Stimulated activated naive B cell treated with anti-CD40 and anti-IgM and Interleukin-4, amounts not matched to agents 10 μg/mL and 1 μg/mL and 100 μg/mL, for 72 hours (primary cell): ENCODE measurements at regions not wholly inside any gene's neighbourhood (a gene's known extent, or its start where the extent isn't known, plus 50 kb on each side); places are given as distances from the start of the nearest gene placed in this dataset.
"Not testable (repeated sequence)": the region's sequence is repeated elsewhere in the genome, so short reads cannot be mapped to it uniquely, and the experiment has no call there.

ENCODE experiments used
- ATAC-seq, 2 donors: fragments of 150-1000 bp; cut with Tn5 transposase; replicated peaks; 2 replicates each; pipeline ENCODE4 v1.10.0; 2021; ENCODE audit warnings: moderate library complexity in 1 of 2
- DNase-seq: peaks from one replicate; pipeline ENCODE4 v3.0.0; 2021
- H3K27ac Mint-ChIP-seq: one replicate; pipeline ENCODE4 v1.8.0; 2022; ENCODE audit warnings: mild to moderate bottlenecking, mixed read lengths
- H3K27me3 Mint-ChIP-seq, 2 donors: one replicate each; pipeline ENCODE4 v1.8.0; 2022; ENCODE audit warnings: mixed read lengths in 2 of 2
- H3K36me3 Mint-ChIP-seq, 2 donors: one replicate each; pipeline ENCODE4 v1.8.0; 2022; ENCODE audit warnings: mixed read lengths in 2 of 2, mild to moderate bottlenecking in 1 of 2
- H3K4me1 Mint-ChIP-seq, 2 donors: one replicate each; pipeline ENCODE4 v1.8.0; 2022; ENCODE audit warnings: mixed read lengths in 2 of 2, mild to moderate bottlenecking in 1 of 2
- H3K4me3 Mint-ChIP-seq, 2 donors: one replicate each; pipeline ENCODE4 v1.8.0; 2022; ENCODE audit warnings: mild to moderate bottlenecking in 2 of 2, mixed read lengths in 2 of 2, moderate library complexity in 1 of 2
- H3K9me3 Mint-ChIP-seq, 2 donors: one replicate each; pipeline ENCODE4 v1.8.0; 2022; ENCODE audit warnings: mixed read lengths in 2 of 2, mild to moderate bottlenecking in 1 of 2

GRCh38 chr9:711761-712553 is 129.5 kb upstream of the DMRT1 start:
- peaks cover 4 to 11% of the 10 kb centered on the region in 2 donors for H3K4me1 Mint-ChIP-seq
- no peak for ATAC-seq
- peaks cover 1 to 4% of the 10 kb centered on the region in 2 donors for H3K36me3 Mint-ChIP-seq
- no peaks in the 10 kb centered on the region for H3K9me3 Mint-ChIP-seq
- no peak overlapping the region for H3K27ac Mint-ChIP-seq
- peaks cover 19 to 30% of the 10 kb centered on the region in 2 donors for H3K27me3 Mint-ChIP-seq
- no peak for DNase-seq
- no peak overlapping the region for H3K4me3 Mint-ChIP-seq

DNA sequence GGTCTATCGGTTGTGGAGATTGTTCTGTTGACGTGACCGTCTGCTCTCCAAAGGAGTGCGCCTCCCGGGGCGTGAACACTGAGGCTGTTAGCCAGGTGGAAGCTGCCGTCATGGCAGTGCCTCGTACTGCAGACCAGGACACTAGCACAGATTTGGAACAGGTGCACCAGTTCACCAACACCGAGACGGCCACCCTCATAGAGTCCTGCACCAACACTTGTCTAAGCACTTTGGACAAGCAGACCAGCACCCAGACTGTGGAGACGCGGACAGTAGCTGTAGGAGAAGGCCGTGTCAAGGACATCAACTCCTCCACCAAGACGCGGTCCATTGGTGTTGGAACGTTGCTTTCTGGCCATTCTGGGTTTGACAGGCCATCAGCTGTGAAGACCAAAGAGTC is 128.9 kb upstream of the DMRT1 start:
- peaks cover 19 to 28% of the 10 kb centered on the region in 2 donors for H3K27me3 Mint-ChIP-seq
- DNase-seq: no peak
- H3K36me3 Mint-ChIP-seq: peaks cover 1 to 4% of the 10 kb centered on the region in 2 donors
- no peak for ATAC-seq
- H3K27ac Mint-ChIP-seq: no peak overlapping the region
- H3K4me3 Mint-ChIP-seq: no peak overlapping the region
- no peaks in the 10 kb centered on the region for H3K9me3 Mint-ChIP-seq
- H3K4me1 Mint-ChIP-seq: peaks cover 4 to 10% of the 10 kb centered on the region in 2 donors

GRCh38 chr9:713091-713490 is 128.4 kb upstream of the DMRT1 start:
- peaks cover 4 to 10% of the 10 kb centered on the region in 2 donors for H3K4me1 Mint-ChIP-seq
- H3K27me3 Mint-ChIP-seq: peaks cover 19 to 28% of the 10 kb centered on the region in 2 donors
- H3K36me3 Mint-ChIP-seq: peaks cover 1 to 4% of the 10 kb centered on the region in 2 donors
- no peak overlapping the region for H3K4me3 Mint-ChIP-seq
- ATAC-seq (no peak), DNase-seq (no peak)
- no peak overlapping the region for H3K27ac Mint-ChIP-seq
- H3K9me3 Mint-ChIP-seq: no peaks in the 10 kb centered on the region

DNA sequence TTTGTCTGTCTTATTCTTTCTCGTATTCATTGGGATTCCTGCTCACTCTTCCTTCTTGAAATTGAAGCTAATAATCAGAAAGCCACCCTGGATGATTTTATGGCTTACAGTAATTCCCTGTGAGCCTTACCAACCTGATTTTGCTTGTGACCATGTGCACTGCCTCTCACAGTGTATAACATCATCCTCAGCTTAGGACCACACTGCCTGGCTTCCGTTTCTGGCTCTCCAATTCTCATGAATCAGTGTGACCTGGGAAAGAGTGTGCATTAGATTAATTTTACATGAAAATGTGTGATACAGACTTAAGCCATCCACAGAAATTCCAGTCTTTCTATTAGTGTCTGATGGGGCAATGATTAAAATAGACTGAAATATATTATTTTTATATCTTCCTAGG is 126.8 kb upstream of the DMRT1 start:
- ATAC-seq: no peak
- no peak for DNase-seq
- no peaks in the 10 kb centered on the region for H3K9me3 Mint-ChIP-seq
- H3K4me1 Mint-ChIP-seq: peaks cover 0 to 2% of the 10 kb centered on the region in 2 donors
- no peak overlapping the region for H3K27ac Mint-ChIP-seq
- no peak overlapping the region for H3K4me3 Mint-ChIP-seq
- H3K27me3 Mint-ChIP-seq: peaks cover 14 to 17% of the 10 kb centered on the region in 2 donors
- peaks cover 1 to 4% of the 10 kb centered on the region in 2 donors for H3K36me3 Mint-ChIP-seq

- Mint-ChIP-seq H3K27me3 (peaks cover 14 to 17% of the 10 kb centered on the region in 2 donors), H3K4me1 (peaks cover 0 to 2% of the 10 kb centered on the region in 2 donors), H3K27ac (no peak overlapping the region), H3K4me3 (no peak overlapping the region), H3K36me3 (peaks cover 1 to 4% of the 10 kb centered on the region in 2 donors), H3K9me3 (no peaks in the 10 kb centered on the region)
- ATAC-seq (no peak), DNase-seq (no peak)
These were observed 126.2 kb upstream of the DMRT1 start for GRCh38 chr9:715300-715699.

GRCh38 chr9:715743-716400 is 125.6 kb upstream of the DMRT1 start:
- DNase-seq (no peak), ATAC-seq (no peak)
- Mint-ChIP-seq H3K9me3 (no peaks in the 10 kb centered on the region), H3K27ac (no peak overlapping the region), H3K4me1 (peaks cover 0 to 2% of the 10 kb centered on the region in 2 donors), H3K4me3 (no peak overlapping the region), H3K36me3 (peaks cover 1 to 2% of the 10 kb centered on the region in 2 donors), H3K27me3 (peaks cover 10 to 14% of the 10 kb centered on the region in 2 donors)

DNA sequence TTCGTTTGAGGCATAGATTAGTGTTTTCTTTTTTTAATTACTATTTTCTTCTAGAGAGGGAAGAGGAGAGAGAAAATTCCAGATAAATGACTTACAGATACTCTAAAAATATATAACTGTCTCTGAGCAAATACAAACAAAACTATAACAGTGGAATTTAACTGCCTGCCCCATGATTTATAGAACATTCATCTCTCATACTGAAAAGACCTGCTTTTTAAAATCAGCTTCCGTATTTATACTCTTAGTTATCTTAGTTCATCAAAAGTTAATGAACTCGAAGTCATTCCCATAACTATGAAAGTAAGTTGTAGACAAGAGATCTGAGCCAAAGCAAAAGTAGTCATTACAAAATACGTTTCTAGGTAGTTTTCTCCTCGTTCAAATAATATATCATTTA is 123.8 kb upstream of the DMRT1 start:
- Mint-ChIP-seq H3K36me3 (no peaks in the 10 kb centered on the region), H3K4me1 (no peaks in the 10 kb centered on the region), H3K9me3 (no peaks in the 10 kb centered on the region), H3K27me3 (no peaks in the 10 kb centered on the region), H3K27ac (no peak overlapping the region), H3K4me3 (no peak overlapping the region)
- DNase-seq (no peak), ATAC-seq (no peak)

DNA sequence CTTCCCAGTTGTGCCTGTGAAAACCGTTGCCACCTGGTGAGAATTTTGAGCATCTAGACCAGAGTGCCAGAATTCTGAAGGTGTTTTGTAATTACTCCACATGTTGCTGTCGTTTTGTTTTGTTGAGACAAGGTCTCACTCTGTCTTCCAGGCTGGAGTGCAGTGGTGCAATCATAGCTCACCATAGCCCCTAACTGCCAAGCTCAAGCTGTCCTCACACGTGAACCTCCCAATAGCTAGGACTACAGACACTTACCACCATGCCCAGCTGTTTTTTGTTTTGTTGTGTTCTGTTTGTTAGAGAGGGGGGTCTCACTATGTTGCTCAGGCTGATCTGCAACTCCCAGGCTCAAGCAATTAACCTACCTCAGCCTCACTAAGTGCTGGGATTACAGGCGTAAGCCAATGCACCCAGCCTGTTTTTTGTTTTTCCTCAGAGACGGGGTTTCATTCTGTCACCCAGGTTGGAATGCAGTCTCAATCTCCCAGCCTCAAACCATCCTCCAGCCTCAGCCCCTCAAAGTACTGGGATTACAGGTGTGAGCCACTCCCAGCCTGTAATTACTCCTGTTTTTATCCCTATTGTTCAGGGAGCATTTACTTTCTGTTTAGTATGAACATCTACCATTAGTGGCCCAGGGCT is 121.1 kb upstream of the DMRT1 start:
- no peaks in the 10 kb centered on the region for H3K27me3 Mint-ChIP-seq
- no peaks in the 10 kb centered on the region for H3K36me3 Mint-ChIP-seq
- H3K27ac Mint-ChIP-seq: no peak overlapping the region
- no peaks in the 10 kb centered on the region for H3K4me1 Mint-ChIP-seq
- H3K4me3 Mint-ChIP-seq: no peak overlapping the region
- no peak for DNase-seq
- no peak for ATAC-seq
- no peaks in the 10 kb centered on the region for H3K9me3 Mint-ChIP-seq

GRCh38 chr9:722388-722980 is 119.0 kb upstream of the DMRT1 start:
- H3K36me3 Mint-ChIP-seq: no peaks in the 10 kb centered on the region
- H3K4me1 Mint-ChIP-seq: no peaks in the 10 kb centered on the region
- no peaks in the 10 kb centered on the region for H3K9me3 Mint-ChIP-seq
- DNase-seq (no peak), ATAC-seq (no peak)
- H3K4me3 Mint-ChIP-seq: no peak overlapping the region
- H3K27me3 Mint-ChIP-seq: no peaks in the 10 kb centered on the region
- no peak overlapping the region for H3K27ac Mint-ChIP-seq

DNA sequence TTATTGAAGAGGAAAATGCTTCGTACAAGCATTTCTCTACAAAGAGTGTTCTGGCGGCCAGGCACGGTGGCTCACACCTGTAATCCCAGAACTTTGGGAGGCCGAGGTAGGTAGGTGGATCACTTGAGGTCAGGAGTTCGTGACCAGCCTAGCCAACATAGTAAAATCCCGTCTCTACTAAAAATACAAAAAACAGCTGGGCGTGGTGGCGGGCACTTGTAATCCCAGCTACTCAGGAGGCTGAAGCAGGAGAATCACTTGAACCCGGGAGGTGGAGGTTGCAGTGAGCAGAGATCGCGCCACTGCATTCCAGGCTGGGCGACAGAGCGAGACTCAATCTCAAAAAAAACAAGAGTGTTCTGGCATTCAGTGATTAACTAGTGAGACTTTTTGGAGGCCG is 117.0 kb upstream of the DMRT1 start:
- not testable (repeated sequence) for ATAC-seq, H3K4me1 Mint-ChIP-seq, H3K27me3 Mint-ChIP-seq, H3K36me3 Mint-ChIP-seq, H3K4me3 Mint-ChIP-seq, H3K27ac Mint-ChIP-seq, DNase-seq, H3K9me3 Mint-ChIP-seq

DNA sequence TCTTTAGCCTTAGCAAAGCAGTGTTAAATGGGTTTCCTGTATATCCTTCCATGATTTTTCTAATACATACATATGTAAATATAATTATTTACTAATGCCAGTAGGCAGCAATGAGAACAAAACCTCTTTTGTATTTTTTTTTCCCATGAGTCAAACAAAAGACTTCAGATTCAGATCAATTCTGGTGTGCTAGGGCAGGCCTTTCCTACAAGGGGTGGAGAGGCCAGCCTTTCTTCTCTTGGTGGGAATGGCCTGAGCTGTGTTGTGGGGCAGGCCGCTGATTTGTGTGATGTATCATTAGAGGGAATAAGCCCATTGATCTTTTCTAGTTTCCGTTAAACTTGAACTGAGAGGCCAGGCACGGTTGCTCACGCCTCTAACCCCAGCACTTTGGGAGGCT is 115.5 kb upstream of the DMRT1 start:
- no peak overlapping the region for H3K4me3 Mint-ChIP-seq
- no peaks in the 10 kb centered on the region for H3K4me1 Mint-ChIP-seq

GRCh38 chr9:727767-728166 is 113.7 kb upstream of the DMRT1 start:
- DNase-seq (no peak), ATAC-seq (no peak)
- Mint-ChIP-seq H3K4me1 (no peaks in the 10 kb centered on the region), H3K9me3 (no peaks in the 10 kb centered on the region), H3K36me3 (no peaks in the 10 kb centered on the region), H3K27me3 (no peaks in the 10 kb centered on the region), H3K4me3 (no peak overlapping the region), H3K27ac (no peak overlapping the region)

More for the DNA sequence above, 115.5 kb upstream of the DMRT1 start:
- Mint-ChIP-seq H3K27ac (no peak overlapping the region), H3K36me3 (no peaks in the 10 kb centered on the region), H3K27me3 (no peaks in the 10 kb centered on the region), H3K9me3 (no peaks in the 10 kb centered on the region)
- ATAC-seq: no peak
- no peak for DNase-seq

- Mint-ChIP-seq H3K36me3 (no peaks in the 10 kb centered on the region), H3K9me3 (no peaks in the 10 kb centered on the region), H3K27ac (no peak overlapping the region), H3K4me1 (no peaks in the 10 kb centered on the region), H3K4me3 (no peak overlapping the region), H3K27me3 (no peaks in the 10 kb centered on the region)
- DNase-seq: no peak
- no peak for ATAC-seq
These were observed 113.0 kb upstream of the DMRT1 start for GRCh38 chr9:728535-728934.

DNA sequence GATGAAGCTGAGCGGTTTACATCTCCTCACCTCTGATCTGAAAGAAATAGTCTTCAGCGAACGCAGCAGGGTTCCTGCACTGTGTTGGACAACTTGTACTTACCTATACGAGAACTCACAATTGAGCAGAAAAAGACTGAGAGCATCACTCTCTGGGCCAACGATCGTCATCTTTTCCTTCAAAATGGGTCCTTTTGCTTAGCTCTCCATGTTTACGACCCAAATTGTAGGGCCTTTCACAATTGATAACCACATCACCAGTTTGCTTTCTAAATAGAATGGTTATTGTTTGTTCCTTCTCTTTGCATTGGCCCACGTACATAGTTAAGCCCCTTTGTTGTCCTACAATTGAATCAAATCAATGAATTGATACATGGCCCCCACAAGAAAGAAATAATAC is 110.0 kb upstream of the DMRT1 start:
- Mint-ChIP-seq H3K36me3 (no peaks in the 10 kb centered on the region), H3K27me3 (no peaks in the 10 kb centered on the region), H3K4me1 (no peaks in the 10 kb centered on the region), H3K9me3 (no peaks in the 10 kb centered on the region), H3K4me3 (no peak overlapping the region), H3K27ac (no peak overlapping the region)
- ATAC-seq (no peak), DNase-seq (no peak)
